Memory B cell (primary cell): ENCODE measurements at regions not wholly inside any gene's neighbourhood (a gene's known extent, or its start where the extent isn't known, plus 50 kb on each side); places are given as distances from the start of the nearest gene placed in this dataset.
A peak's percentile ranks its signal among the peaks of the same experiment; 100 is the strongest.

Source experiments
- ATAC-seq: fragments of 150-1000 bp; cut with Tn5 transposase; 2 replicates; pipeline ENCODE4 v1.10.0; 2021; ENCODE audit warnings: low read depth, mild to moderate bottlenecking, moderate library complexity
- DNase-seq, 2 donors: peaks; one replicate each; pipeline ENCODE4 v3.0.0; 2022; ENCODE audit warnings: low spot score in 2 of 2
- H3K27ac Mint-ChIP-seq: one replicate; pipeline ENCODE4 v1.8.0; 2022; ENCODE audit warnings: mild to moderate bottlenecking, moderate library complexity, mixed read lengths
- H3K27me3 Mint-ChIP-seq: one replicate; pipeline ENCODE4 v1.8.0; 2022; ENCODE audit warnings: mixed read lengths
- H3K36me3 Mint-ChIP-seq: one replicate; pipeline ENCODE4 v1.8.0; 2022; ENCODE audit warnings: mild to moderate bottlenecking, mixed read lengths
- H3K4me1 Mint-ChIP-seq: one replicate; pipeline ENCODE4 v1.8.0; 2022; ENCODE audit warnings: mixed read lengths
- H3K4me3 Mint-ChIP-seq: one replicate; pipeline ENCODE4 v1.8.0; 2022; ENCODE audit warnings: mild to moderate bottlenecking, moderate library complexity, mixed read lengths
- H3K9me3 Mint-ChIP-seq: one replicate; pipeline ENCODE4 v1.8.0; 2022; ENCODE audit warnings: mixed read lengths

DNA sequence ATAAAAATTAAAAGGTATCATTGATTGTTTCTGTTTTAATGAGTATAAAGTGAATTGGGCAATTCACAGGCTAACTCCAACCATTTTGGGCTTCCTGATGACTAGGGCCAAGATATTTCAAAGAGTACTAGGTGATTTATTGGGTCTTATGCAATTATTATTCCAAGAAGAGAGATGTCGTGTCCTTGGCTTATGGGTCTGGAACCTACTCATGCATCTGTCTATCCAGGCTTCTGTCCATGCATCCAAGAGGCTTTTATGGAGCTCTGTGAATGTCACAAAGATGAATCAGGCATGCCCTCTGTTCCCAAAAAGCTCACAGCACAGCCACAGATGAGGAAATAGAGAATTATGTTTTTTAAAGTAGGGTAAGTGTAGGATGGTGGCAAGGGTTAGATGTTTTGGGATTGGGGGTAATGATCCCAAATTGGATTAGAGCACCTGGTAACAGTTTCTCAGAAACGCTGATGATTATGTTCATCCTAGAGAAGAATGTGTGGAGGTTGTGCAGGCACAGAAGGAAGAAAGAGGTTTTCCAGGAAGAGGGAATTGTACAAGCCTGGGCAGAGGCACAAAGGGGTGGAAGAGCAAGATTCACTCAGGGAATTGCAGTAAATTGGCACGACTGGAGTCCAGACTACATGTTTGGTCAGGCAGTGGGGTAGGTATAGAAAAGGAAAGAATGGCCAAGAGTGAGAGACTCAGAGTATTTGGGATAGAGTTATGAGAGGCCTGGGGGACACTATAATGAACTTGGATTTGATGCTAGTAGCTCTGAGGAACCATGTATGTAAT is 83.0 kb upstream of the TNC start:
- DNase-seq: no peak
- Mint-ChIP-seq H3K4me1 (peaks cover 4% of the 10 kb centered on the region), H3K36me3 (no peaks in the 10 kb centered on the region), H3K9me3 (no peaks in the 10 kb centered on the region), H3K4me3 (no peak overlapping the region), H3K27ac (no peak overlapping the region), H3K27me3 (no peaks in the 10 kb centered on the region)
- ATAC-seq: no peak

DNA sequence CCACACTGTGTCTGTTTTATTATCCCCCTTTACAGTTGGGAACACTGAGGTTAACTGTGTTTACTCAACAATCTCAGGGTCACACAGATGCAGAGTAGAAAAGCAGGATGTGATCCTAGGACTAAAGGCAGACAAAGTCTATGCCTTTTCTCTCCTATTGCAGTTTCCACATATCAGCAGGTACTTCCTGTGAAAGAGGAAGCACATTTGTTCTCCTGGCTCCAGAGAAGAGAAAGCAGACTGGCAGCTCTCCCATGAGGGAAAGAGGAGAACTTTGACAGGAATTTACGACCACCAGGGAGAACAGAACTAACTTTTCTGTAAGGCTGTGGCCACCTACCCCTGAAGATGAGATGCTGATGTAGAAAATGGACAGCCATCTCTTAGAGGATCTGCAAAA is 84.2 kb upstream of the TNC start:
- ATAC-seq: no peak
- H3K9me3 Mint-ChIP-seq: no peaks in the 10 kb centered on the region
- H3K27ac Mint-ChIP-seq: no peak overlapping the region
- H3K36me3 Mint-ChIP-seq: no peaks in the 10 kb centered on the region
- no peaks in the 10 kb centered on the region for H3K27me3 Mint-ChIP-seq
- H3K4me1 Mint-ChIP-seq: peaks cover 9% of the 10 kb centered on the region
- H3K4me3 Mint-ChIP-seq: no peak overlapping the region
- no peak for DNase-seq

GRCh38 chr9:115202960-115203751 is 85.2 kb upstream of the TNC start:
- Mint-ChIP-seq H3K9me3 (no peaks in the 10 kb centered on the region), H3K4me1 (peaks cover 14% of the 10 kb centered on the region), H3K27me3 (no peaks in the 10 kb centered on the region), H3K36me3 (no peaks in the 10 kb centered on the region), H3K27ac (no peak overlapping the region), H3K4me3 (no peak overlapping the region)
- no peak for DNase-seq
- no peak for ATAC-seq

- ATAC-seq (no peak), DNase-seq (no peak)
- H3K36me3 Mint-ChIP-seq: no peaks in the 10 kb centered on the region
- H3K27me3 Mint-ChIP-seq: no peaks in the 10 kb centered on the region
- peaks cover 21% of the 10 kb centered on the region for H3K4me1 Mint-ChIP-seq
- H3K4me3 Mint-ChIP-seq: no peak overlapping the region
- no peaks in the 10 kb centered on the region for H3K9me3 Mint-ChIP-seq
- H3K27ac Mint-ChIP-seq: peak overlapping the region; percentile 7
Observed at GRCh38 chr9:115204904-115205453, 87.0 kb upstream of the TNC start.

DNA sequence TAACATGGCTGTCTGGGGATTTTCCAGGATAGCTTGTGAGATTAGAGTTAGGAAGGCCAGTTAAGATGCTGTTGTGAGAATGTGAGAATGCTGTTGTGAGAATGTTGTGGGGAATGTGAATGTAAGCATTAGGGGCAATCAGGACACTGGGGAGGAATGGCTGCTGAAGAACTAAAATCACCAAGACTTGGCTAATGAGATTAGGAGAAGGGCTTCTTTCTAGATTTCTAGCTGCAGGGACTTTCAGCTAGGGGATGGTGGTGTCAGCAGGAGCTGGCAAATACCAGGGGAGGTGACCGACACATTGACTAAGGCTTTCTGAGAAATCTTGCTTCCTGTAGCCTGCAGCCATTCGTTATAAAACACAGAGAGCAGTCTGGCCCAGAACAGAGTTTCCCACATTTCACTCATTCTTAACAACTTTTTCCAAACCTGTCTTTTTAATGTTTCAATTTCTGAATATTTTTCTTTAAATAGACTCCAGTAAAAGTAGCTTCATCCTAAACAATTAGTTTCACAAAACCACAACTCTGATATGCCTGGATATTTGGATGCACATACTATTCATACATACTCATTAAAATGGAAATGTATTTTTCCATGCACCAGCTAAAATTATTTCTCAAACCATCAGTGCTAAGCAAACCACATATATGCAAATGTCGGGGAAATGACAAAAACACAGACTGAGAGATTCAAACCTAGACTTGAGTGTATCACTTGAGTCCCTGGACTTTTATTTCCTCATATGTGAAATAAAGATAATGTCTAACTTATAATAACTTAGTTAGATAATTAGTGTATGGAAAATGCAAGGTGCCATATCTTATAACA is 89.3 kb upstream of the TNC start:
- Mint-ChIP-seq H3K4me1 (peaks cover 29% of the 10 kb centered on the region), H3K4me3 (no peak overlapping the region), H3K27ac (no peak overlapping the region), H3K36me3 (no peaks in the 10 kb centered on the region), H3K9me3 (no peaks in the 10 kb centered on the region), H3K27me3 (no peaks in the 10 kb centered on the region)
- DNase-seq (no peak), ATAC-seq (peak; percentile 59)

- Mint-ChIP-seq H3K4me1 (peaks cover 41% of the 10 kb centered on the region), H3K27ac (no peak overlapping the region), H3K9me3 (no peaks in the 10 kb centered on the region), H3K4me3 (no peak overlapping the region), H3K36me3 (no peaks in the 10 kb centered on the region), H3K27me3 (no peaks in the 10 kb centered on the region)
- DNase-seq: no peak
- no peak for ATAC-seq
Observed at GRCh38 chr9:115208501-115208900, 90.5 kb upstream of the TNC start.

- Mint-ChIP-seq H3K4me1 (peaks cover 41% of the 10 kb centered on the region), H3K27me3 (no peaks in the 10 kb centered on the region), H3K27ac (no peak overlapping the region), H3K4me3 (no peak overlapping the region), H3K9me3 (no peaks in the 10 kb centered on the region), H3K36me3 (no peaks in the 10 kb centered on the region)
- no peak for DNase-seq
- peak; percentile 26 for ATAC-seq
Observed at GRCh38 chr9:115209601-115210306, 91.8 kb upstream of the TNC start.

DNA sequence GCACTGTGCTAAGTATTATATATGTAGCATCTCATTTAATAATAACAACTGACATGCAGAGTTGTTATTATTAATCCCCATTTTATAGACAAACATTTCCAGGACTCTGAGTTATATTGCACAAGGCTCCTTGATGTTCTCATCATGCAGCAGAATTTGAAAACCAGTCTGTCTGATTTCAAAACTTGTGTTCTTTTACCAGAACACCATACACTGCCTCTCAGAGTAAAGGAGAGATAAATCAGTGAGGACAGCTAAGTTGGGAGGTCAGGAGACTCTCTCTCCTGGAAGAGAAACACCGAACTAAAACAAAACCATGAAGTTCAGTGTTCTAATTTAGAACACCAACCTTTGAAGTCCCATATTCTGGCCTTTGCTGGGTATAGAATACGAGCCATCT is 92.7 kb upstream of the TNC start:
- ATAC-seq: no peak
- Mint-ChIP-seq H3K36me3 (no peaks in the 10 kb centered on the region), H3K27me3 (no peaks in the 10 kb centered on the region), H3K4me3 (no peak overlapping the region), H3K27ac (no peak overlapping the region), H3K4me1 (peaks cover 37% of the 10 kb centered on the region), H3K9me3 (no peaks in the 10 kb centered on the region)
- no peak for DNase-seq

- Mint-ChIP-seq H3K27me3 (no peaks in the 10 kb centered on the region), H3K36me3 (no peaks in the 10 kb centered on the region), H3K27ac (peak overlapping the region; percentile 45), H3K4me1 (peaks cover 43% of the 10 kb centered on the region), H3K9me3 (no peaks in the 10 kb centered on the region), H3K4me3 (peak overlapping the region; percentile 59)
- ATAC-seq: peak; percentile 61
- no peak for DNase-seq
Observed at GRCh38 chr9:115211413-115212124, 93.6 kb upstream of the TNC start.

DNA sequence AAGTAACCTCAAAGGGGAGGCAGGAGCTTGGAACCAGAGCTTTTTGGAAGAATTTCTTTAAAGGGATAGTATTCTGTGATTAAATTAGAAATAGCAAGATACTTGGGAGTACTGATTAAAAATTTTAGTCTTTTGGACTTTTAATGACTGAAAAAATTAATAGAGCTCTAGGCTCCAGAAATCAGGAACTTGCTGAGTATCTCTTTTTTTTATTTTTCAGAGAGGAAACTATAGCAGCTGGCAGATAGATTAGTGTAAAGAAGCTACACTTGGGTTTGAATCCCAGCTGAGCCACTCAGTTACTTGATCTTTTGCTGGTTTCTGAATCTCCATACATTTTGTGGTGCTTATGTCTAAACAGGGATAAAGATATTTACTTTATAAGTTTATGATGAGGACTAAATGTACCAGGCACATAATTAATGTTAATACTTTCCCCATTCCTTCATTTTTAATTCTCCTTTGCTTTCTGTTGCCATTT is 94.2 kb upstream of the TNC start:
- Mint-ChIP-seq H3K4me3 (peak overlapping the region; percentile 59), H3K4me1 (peaks cover 44% of the 10 kb centered on the region)
- ATAC-seq: no peak

DNA sequence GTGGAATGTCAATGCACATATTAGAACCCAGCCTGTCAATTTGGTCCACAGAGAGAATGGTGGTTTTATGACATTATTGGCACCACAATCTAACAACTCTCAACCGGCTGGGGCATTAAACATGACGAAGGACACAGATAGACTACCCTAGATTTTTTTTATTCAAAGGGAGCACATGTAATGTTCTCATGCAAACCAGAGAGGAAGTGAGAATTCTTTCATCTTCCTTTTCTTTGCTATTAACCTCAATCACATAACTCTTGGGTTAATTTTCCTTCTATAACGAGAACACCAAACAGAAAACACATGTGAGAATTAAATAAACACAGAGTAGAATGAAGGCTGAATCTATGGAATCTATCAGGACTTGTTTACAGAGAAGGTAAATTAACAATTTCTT is 94.9 kb upstream of the TNC start:
- H3K4me3 Mint-ChIP-seq: peak overlapping the region; percentile 30

More for the DNA sequence above, 94.2 kb upstream of the TNC start:
- peak overlapping the region; percentile 25 for H3K27ac Mint-ChIP-seq
- H3K9me3 Mint-ChIP-seq: no peaks in the 10 kb centered on the region
- no peaks in the 10 kb centered on the region for H3K27me3 Mint-ChIP-seq
- no peak for DNase-seq
- no peaks in the 10 kb centered on the region for H3K36me3 Mint-ChIP-seq

GRCh38 chr9:115213818-115214334 is 95.9 kb upstream of the TNC start:
- no peak overlapping the region for H3K27ac Mint-ChIP-seq
- no peaks in the 10 kb centered on the region for H3K27me3 Mint-ChIP-seq
- no peak overlapping the region for H3K4me3 Mint-ChIP-seq
- no peaks in the 10 kb centered on the region for H3K9me3 Mint-ChIP-seq
- ATAC-seq: no peak
- no peaks in the 10 kb centered on the region for H3K36me3 Mint-ChIP-seq
- H3K4me1 Mint-ChIP-seq: peaks cover 40% of the 10 kb centered on the region
- DNase-seq: no peak

More for the DNA sequence above, 94.9 kb upstream of the TNC start:
- Mint-ChIP-seq H3K27me3 (no peaks in the 10 kb centered on the region), H3K27ac (peak overlapping the region; percentile 25), H3K36me3 (no peaks in the 10 kb centered on the region), H3K4me1 (peaks cover 45% of the 10 kb centered on the region), H3K9me3 (no peaks in the 10 kb centered on the region)
- ATAC-seq (peak; percentile 74), DNase-seq (no peak)
